ENCODE measurements at regions not wholly inside any gene's neighbourhood (a gene's known extent, or its start where the extent isn't known, plus 50 kb on each side); places are given as distances from the start of the nearest gene placed in this dataset.

DNA sequence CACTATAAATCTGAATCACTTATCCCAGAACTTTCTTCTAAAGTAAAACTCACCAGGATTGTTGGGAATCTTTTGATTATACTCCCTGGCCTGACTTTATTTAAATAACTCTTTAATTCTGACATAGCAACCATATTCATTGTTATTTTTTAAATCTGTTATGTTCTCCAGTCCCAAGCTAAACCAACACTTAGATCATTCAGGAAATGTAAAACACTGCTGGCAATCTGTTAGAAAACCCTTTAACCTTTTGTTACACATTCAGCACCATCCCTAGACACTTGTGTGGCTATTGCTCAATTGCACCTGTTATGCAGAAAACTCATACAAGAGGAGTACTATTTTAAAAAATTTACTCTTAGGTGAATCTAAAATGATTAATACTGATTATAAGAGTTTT, 101.8 kb upstream of the NHSL1 start (continued):
- TF ChIP-seq BACH1 (IDR thresholded peaks at IDR 0.05; ENCODE audit: low read length), result no peak
